ENCODE measurements at regions not wholly inside any gene's neighbourhood (a gene's known extent, or its start where the extent isn't known, plus 50 kb on each side); places are given as distances from the start of the nearest gene placed in this dataset.
"Not testable (repeated sequence)": the region's sequence is repeated elsewhere in the genome, so short reads cannot be mapped to it uniquely, and the experiment has no call there.

GRCh38 chr15:23851921-23852320, 164.8 kb upstream of the NDN start:
- DNase-seq, result no peak

- DNase-seq, result no peak
Observed at GRCh38 chr15:23853286-23853685, 166.2 kb upstream of the NDN start.

GRCh38 chr15:23854203-23854911, 167.3 kb upstream of the NDN start:
- DNase-seq, result no peak

GRCh38 chr15:23854912-23855659, 168.0 kb upstream of the NDN start:
- no peak for DNase-seq

GRCh38 chr15:23855947-23856346, 168.8 kb upstream of the NDN start:
- DNase-seq, result no peak

- peak; percentile 15 for DNase-seq
Observed at GRCh38 chr15:23857028-23857641, 170.0 kb upstream of the NDN start.

GRCh38 chr15:23859008-23859407, 171.9 kb upstream of the NDN start:
- DNase-seq, result no peak

- no peak for DNase-seq
Observed at GRCh38 chr15:23860290-23861245, 173.5 kb upstream of the NDN start.

- no peak for DNase-seq
Observed at GRCh38 chr15:23866832-23867231, 179.7 kb upstream of the NDN start.

GRCh38 chr15:23869396-23869795, 182.3 kb upstream of the NDN start:
- DNase-seq, result no peak

- not testable (repeated sequence) for DNase-seq
Observed at GRCh38 chr15:23873613-23874012, 186.5 kb upstream of the NDN start.

- peak; percentile 20 for DNase-seq
Observed at GRCh38 chr15:23877502-23878412, 190.7 kb upstream of the NDN start.

GRCh38 chr15:23881291-23881690, 194.2 kb upstream of the NDN start:
- DNase-seq, result no peak

- DNase-seq, result no peak
Observed at GRCh38 chr15:23890218-23890617, 203.1 kb upstream of the NDN start.

- DNase-seq, result no peak
Observed at GRCh38 chr15:23897091-23897490, 210.0 kb upstream of the NDN start.

- DNase-seq, result no peak
Observed at GRCh38 chr15:23897531-23897930, 210.4 kb upstream of the NDN start.

- no peak for DNase-seq
Observed at GRCh38 chr15:23910030-23910429, 222.9 kb upstream of the NDN start.

GRCh38 chr15:23912191-23912590, 225.1 kb upstream of the NDN start:
- no peak for DNase-seq

GRCh38 chr15:23913081-23913480, 226.0 kb upstream of the NDN start:
- no peak for DNase-seq

GRCh38 chr15:23913635-23914034, 226.5 kb upstream of the NDN start:
- no peak for DNase-seq

- DNase-seq, result no peak
Observed at GRCh38 chr15:23924686-23925085, 237.6 kb upstream of the NDN start.

- no peak for DNase-seq
Observed at GRCh38 chr15:23954931-23955330, 267.8 kb upstream of the NDN start.

All from NCI-H1092 treated with DMSO at 0.1 percent for 48 hours (cell line).